ENCODE measurements at regions not wholly inside any gene's neighbourhood (a gene's known extent, or its start where the extent isn't known, plus 50 kb on each side); places are given as distances from the start of the nearest gene placed in this dataset.
"Not testable (repeated sequence)": the region's sequence is repeated elsewhere in the genome, so short reads cannot be mapped to it uniquely, and the experiment has no call there.

DNA sequence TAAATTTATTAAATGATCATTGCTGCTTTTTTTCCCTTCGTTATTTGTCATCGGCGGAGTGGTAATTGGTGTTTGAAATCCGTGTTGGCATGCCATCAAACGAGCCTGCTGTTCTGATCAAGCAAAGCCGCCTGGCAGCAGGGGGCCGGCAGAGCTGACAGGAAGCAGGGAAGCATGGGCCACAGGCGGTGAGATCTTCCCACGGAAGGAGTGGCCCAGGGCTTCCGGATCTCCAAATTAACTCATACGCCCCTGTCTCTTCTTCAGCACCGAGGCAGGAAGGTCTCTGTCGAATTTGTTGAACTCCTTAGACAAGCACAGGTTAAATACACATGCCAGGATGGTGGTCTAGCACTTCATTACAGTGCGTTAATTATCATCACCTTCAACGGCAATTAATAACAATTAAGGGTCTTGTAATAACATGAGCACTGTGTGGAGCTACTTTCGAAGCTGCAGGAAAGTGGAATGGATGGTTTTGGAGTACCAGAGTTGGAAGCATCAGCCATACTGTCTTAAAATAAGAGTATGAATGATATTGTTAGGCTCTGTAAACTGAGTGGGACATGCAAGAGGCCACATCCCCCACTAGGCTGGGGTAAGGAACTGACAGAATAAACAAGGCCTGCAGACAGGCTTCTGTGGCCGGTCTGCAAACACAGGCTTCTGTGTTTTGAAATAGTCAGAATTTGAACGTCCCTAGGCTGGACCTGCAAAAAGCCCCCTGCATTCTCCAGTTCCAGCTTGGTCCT lies 199.4 kb upstream of the DAB1 start:
- FAIRE-seq (no peak), DNase-seq (ENCODE audit: insufficient read length, low spot score) (no peak)

DNA sequence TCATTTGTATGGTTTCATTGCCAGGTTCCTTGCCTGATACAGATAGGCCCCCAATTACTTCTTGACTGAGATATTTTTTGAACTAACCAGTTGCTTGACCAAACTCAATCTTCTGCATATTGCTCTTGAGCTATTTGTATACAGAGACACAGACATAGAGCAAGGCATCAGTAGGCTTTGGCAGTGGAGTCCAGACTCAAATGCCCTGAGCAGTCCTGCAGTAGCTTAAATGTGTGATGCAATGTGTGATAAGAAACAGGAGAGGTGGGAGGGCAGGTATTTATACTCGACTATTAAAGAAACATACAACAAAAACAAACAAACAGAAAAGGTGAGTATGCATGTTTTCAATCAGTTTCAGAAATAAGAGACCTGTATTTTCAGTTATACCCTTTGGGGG lies 197.9 kb upstream of the DAB1 start:
- no peak for FAIRE-seq

DNA sequence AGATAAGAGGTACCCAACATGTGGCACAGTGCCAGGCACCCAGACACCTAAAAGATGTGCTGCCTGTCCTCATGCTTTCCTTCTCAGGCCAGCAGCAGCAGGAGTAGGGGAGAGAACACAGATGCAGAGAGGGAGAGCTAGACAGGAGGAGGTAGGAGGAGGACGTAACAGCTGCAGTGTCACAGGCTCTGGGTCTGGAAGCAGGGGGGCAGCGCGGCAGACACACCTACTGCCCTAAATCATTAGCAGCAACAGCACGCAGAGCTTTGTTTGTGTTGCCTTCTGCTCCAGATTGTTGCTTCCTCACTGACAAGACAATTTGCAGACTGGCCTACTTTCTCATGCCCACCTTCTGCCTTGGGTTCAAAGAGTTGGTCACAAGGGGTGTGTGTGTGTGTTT lies 196.7 kb upstream of the DAB1 start:
- DNase-seq (ENCODE audit: insufficient read length, low spot score) (no peak), FAIRE-seq (no peak)

More for the DNA sequence above, 197.9 kb upstream of the DAB1 start:
- no peak for DNase-seq (ENCODE audit: insufficient read length, low spot score)

DNA sequence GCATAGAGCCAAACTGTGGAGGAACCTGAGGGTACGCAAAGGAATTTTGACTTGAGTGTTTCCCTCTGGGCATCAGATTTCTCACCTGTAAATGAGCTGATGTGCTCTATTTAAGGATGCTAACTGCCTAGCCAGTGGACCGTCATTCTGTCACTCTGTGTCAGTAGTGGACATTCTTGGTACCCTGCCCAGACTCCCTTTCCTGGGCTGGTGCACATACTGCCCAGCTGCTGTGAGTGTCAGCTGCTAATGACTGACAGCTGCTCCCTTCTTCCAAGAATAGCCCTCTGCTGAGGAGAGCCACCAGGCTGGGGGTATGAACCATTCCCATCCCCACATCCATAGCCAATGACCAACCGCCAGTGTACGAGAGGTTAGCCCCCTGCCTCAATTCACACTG lies 193.1 kb upstream of the DAB1 start:
- no peak for FAIRE-seq
- no peak for DNase-seq (ENCODE audit: insufficient read length, low spot score)

DNA sequence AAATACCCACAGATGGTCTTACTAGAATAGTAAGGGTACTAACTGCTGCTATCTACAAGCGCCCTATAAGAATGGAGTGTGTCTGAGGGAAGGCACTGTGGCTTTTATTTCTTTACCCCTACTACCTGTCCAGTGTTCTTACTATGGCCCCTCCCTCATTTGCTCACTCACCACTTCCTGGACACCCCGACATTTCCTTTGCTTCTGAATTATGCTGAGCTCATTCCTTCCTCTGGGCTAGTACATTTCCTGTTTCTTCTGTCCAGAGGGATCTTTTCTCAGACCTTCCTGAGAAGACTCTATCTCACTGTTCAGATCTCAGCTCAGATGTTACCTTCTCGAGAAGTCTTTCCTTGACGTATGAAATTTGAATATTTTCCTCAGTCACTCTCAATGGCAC lies 192.1 kb upstream of the DAB1 start:
- DNase-seq (ENCODE audit: insufficient read length, low spot score) (no peak), FAIRE-seq (no peak)

DNA sequence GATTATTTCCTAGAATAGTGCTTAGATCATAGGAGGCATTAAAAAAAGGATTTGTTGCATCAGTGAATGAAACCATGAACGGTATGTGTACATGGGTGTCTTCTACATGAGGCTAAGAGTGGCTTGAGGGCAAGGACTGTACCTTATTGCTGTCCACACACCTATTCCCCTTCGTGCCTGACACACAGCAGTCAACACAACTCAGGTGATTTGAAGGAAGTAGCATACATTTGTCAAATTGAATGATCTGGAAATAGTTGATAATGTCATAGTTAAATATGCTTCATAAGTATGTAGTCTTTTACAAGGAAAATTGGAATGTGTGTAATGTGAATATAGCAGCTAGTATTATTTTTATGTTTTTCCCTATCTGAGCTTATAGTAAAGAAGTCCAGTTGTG lies 189.0 kb upstream of the DAB1 start:
- FAIRE-seq, result no peak

DNA sequence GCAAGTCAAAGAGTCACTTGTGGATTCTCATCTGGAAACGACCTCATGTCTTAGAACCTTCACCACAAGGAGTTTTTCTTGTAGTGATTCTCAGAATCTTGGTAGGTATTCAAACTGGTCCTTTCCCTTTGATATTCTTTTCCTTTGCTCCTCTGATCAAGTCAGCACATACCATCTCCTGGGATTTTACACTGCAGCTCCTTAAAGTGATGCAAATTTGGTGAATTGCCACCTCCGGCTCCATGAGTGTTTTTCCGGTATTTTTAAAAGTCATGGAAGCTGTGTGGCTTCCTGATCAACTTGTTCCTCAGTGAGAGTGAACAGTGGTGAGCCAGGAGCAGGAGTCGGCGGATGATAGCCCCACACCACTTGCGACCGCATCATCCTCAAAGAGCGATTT lies 182.1 kb upstream of the DAB1 start:
- DNase-seq (ENCODE audit: insufficient read length, low spot score), result no peak
- FAIRE-seq, result no peak

More for the DNA sequence above, 189.0 kb upstream of the DAB1 start:
- no peak for DNase-seq (ENCODE audit: insufficient read length, low spot score)

DNA sequence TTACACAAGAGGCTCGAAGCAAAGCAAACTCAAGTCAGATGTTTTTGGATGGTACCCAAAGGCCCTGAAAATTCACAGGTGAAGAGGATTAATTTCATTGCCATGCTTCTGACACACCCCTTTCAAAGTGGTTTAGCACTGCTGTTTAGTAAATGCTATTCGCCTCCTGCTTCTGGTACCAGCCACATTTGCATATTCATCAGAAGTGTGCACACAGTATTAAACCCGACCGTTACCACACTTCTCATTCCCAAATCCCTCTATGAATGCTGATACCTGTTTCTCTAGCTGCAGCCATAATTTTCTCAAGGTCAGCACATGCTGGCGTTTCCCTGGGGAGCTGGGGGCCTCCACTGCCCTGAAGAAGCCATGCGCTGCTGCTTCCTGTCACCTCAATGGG lies 179.8 kb upstream of the DAB1 start:
- FAIRE-seq, result no peak
- DNase-seq (ENCODE audit: insufficient read length, low spot score), result no peak

DNA sequence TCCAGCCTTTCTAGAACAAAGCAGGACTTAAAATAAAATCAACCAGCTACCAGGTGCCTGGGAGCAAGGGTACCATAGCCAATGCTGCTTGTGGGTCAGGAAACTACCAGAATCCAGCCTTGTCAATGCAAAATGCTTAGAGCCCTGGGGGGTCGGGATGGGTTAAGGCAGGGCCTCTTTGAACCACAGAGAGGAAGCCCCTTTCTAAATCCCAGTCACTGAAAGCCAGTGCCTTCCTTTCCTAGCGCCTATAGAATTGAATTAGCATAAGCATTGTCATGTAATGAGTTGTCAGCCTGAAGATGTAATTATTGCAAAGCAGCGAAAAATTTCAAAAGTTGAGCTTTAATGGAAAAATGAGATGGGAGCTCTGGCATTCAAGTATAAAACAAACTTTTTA lies 176.6 kb upstream of the DAB1 start:
- no peak for DNase-seq (ENCODE audit: insufficient read length, low spot score)
- FAIRE-seq, result no peak

DNA sequence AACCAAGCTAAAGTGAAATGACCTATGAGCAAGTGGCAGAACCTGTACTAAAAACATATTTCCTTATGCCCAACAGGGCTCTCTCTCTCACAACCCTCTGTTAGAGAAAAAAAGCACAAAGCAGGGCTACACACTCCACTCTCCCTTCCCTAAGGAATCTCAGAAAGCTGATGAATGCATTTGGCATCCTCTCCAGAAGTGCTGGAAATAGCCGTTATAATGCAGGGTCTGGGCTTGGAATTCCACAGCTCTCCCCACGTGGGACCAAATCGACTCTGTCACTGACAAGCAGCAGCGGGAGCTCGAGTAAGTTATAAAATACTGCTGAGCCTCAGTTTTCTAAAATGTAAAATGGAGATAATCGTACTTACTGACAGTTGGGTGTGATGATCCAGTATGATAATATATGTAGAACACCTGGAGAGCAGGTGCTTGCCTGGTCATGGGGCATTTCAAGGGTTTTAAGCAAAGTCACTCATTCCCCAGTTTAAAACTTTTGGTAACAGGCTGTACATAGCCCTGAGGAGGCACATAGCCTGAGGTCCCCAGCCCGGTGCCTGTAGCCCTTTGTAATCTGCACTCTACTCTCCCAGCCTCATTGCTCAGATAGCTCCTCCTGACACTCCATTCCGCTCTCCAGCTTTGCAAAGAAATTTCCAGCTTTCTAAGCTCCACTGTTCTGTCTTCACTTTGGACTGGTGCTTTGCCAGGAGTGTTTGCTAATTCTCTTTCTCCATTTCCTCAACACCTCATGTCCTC lies 175.6 kb upstream of the DAB1 start:
- no peak for DNase-seq (ENCODE audit: insufficient read length, low spot score)
- FAIRE-seq, result no peak

DNA sequence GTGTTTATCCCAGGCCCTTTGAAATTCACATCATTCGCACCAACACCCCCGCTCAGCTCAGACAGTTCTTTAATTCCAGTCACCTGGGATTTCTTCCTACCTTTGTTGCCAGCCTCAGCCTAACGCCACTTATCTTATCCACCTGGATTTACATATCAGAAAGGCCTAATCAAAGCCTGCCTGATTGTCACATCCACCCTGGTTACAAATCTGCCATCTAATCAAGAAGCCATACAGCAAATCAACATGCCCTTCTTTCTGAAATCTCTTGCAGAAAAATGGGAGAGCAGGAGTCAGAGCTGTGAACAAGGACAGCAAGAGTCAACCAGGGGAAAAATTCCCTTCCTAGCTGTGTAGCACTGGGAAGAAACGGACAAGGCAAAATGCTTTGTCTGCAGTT lies 173.2 kb upstream of the DAB1 start:
- DNase-seq (ENCODE audit: insufficient read length, low spot score), result no peak
- FAIRE-seq, result no peak

DNA sequence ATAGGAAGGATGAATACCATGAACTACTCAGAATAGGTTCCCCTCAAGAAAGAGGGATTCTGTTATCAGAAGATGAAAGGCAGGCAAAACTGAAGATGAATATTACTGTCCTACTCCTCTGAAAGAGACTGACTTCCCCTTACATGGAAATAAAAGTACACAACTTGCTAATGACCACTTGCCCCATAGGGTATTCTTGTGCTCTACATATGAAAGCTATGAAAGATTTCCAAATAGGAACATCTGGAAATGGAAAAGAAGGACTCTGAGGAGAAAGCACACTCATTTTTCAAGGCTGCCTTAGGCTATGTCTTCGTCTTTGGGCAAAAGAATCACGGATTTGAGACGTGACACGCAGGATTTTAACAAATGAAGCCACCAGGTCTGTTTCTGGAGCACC lies 170.1 kb upstream of the DAB1 start:
- DNase-seq (ENCODE audit: insufficient read length, low spot score), result no peak
- FAIRE-seq, result no peak

DNA sequence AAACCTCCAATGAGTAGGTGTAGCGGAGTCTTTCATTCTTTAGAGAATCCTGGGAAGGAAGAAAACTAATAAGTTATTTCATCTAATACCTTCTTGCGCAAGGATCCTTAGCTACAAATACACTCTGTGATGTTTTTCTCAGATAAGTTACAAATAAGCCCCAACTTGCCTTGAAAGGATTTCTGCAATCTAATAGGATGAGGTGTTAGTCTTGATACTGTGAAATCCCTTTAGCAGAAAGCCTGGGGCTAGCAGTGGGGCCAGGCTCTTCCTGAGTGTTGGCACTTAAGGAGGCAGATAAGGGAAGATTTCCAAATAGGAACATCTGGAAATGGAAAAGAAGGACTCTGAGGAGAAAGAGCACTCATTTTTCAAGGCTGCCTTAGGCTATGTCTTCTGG lies 168.0 kb upstream of the DAB1 start:
- DNase-seq (ENCODE audit: insufficient read length, low spot score) (no peak), FAIRE-seq (no peak)

DNA sequence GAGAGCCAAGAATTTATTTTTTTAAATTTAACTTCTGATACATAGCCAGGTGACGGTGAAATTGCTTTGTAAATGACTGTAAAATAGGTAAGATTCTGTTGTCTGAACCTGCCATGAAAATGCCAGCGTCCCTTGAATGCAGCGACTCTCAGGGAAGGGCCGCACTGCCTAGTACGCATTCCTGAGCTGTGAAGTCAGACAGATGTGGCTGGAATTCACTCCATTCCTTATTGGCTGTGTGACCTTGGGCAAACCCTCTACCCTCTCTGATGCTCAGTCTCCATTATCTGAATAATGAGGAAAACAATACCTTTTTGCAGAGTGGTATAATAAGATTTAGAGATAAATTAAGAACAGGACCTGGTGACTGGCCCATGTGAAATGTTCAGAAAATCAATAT lies 167.1 kb upstream of the DAB1 start:
- FAIRE-seq (no peak), DNase-seq (ENCODE audit: insufficient read length, low spot score) (no peak)

DNA sequence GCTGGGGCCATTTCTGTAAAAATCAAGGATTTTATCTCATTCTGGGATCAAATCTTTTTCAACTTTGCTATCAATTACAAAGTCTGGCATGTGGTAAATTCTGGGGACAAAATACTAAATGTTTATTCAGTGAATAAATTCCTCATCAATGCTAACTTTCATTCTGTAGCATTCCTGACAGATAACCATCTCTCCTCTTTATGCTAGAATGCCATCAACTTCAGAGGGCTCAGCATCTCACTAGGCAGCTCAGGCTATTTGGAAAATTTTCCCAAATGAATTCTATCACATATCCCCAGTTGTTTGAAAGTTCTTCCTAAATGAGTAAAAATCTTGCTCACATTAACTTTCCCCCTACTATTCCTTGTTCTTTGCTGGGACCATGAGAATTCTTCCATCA lies 163.0 kb upstream of the DAB1 start:
- DNase-seq (ENCODE audit: insufficient read length, low spot score) (no peak), FAIRE-seq (no peak)

DNA sequence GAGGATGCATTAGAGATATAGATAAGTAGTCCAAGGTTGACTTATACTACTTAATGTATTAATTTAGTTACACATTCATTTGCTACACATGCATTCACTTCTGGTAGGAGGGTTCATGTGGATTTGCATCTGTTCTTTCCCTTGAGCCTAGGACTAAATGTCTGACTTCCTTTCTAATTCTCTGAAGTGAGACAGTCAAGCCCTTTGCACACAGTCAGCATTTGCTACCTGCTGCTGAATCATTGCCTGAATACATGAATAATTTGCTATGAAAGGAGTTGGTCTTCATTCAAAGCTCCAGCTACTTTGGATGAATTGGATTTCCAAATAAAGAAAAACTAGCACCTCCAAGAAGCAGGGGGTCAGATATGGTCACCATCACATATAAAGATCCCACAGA lies 154.8 kb upstream of the DAB1 start:
- no peak for FAIRE-seq
- no peak for DNase-seq (ENCODE audit: insufficient read length, low spot score)

DNA sequence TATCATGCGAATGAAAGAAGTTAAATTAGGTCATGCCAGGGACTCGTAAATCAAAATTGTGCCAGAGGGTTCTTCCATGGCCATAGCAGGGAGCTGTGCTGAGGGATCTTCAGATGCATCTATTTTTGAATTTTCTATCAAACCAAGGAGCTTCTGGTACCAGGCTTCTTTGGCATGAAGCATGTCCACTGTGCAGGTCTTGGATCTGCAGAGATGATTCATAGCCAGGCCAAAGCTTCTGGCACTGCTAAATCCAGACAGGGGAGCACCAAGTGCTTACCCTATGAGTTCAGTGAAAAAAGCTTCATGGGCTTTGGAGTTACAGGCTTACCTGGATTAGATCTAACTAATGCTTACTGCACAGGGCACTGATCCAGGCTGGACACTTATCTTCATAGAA lies 154.2 kb upstream of the DAB1 start:
- FAIRE-seq (no peak), DNase-seq (ENCODE audit: insufficient read length, low spot score) (no peak)

DNA sequence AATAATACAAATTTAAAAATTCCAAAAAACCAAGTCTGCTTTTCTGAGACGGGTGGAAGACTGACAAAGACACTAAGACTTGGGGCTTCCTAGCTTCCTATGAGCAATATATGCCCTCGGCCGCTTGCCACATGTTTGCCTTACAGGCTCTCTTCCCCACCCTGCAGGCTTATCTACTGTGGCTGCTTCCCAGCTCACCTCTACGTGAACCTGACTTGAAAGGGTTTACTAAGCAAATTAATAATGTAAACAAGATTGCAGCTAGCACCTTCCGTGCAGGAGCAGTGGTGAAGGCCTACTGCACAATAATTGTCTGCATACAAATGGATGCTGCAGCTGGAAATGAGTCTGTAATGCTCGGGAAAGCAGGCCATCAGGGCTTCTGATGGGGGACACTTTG lies 152.9 kb upstream of the DAB1 start:
- no peak for FAIRE-seq
- DNase-seq (ENCODE audit: insufficient read length, low spot score), result no peak

DNA sequence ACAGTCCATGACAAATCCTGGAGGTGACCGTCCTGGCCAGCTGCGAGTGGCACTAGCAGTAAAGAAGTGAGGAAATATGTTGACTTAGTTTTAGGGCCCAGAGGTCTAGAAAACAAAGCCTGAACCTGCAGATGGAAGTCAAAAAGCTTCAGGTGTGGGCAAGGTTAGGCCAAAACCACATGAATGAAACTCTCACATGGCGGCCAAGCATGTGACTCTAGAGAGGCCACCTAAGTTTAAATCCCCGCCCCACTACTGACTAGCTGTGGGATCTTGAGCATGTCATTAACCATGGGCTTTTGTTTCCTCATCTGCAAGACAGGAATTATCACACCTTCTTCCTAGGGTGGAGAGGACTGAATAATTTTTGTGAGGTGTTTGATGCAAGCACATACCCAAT lies 148.2 kb upstream of the DAB1 start:
- DNase-seq (ENCODE audit: insufficient read length, low spot score) (no peak), FAIRE-seq (no peak)

DNA sequence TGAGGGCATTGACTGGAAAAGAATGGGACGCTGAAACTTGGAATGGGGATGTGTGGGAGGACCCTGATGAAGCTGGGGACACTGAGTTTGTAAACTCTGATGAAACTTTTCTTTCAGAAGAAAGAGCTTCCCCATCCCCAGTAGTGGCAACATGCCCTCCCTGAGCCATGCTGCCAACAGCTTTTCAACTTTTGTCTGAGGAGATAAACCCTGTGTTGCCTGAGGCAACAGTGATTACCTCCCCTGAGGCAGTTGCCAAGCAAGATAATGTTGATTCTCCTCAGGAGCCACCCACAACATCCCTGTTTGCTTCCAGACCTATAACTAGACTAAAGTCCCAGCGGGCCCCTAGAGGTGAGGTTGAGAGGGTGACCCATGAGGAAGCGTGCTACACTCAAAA lies 134.2 kb upstream of the DAB1 start:
- FAIRE-seq; DNase-seq (ENCODE audit: insufficient read length, low spot score): not testable (repeated sequence)

DNA sequence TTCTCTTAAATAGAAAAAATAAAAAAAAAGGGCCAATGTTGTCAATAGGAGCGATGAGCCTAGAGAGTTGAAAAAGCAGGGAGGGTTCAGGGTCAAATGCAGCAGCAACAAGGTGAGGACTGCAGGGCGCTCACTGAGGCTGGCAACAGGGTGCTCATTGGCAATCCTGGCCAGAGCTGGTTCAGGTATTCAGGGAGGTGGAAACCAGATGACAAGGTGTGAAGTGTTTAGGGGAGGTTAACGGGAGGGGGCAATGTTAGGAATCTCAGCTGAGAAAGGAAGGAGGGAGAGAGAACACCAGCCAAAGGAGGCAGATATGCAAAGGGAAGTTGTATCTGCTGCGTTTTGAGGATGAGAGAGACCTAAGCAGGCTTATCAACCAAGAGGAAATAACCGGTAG lies 129.8 kb upstream of the DAB1 start:
- DNase-seq (ENCODE audit: insufficient read length, low spot score) (no peak), FAIRE-seq (no peak)

DNA sequence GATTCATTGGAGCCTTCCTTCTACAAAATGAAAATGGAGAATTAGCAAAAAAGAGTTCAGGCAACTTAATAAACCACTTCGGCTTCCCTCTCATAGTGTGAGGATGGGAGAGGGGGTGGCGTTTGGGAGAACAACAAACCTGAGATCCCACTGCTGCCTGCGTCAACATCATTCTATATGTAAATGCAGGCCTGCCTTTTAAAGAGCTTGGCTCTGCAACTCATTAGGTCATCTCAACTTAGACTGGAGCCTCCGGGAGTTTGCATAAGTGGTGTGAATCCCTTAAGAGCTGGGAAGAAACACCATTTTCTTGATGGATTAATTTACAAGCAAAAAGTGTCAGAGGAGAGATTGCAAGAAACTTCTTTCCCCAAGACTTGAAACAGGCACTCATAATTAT lies 127.6 kb upstream of the DAB1 start:
- DNase-seq (ENCODE audit: insufficient read length, low spot score) (no peak), FAIRE-seq (no peak)
